ENCODE measurements at regions not wholly inside any gene's neighbourhood (a gene's known extent, or its start where the extent isn't known, plus 50 kb on each side); places are given as distances from the start of the nearest gene placed in this dataset.

GRCh38 chr5:114565871-114566270, 204.0 kb downstream of the KCNN2 start:
- H3K9me3 ChIP-seq: peaks cover 0 to 18% of the 10 kb centered on the region in 2 donors
- TF ChIP-seq, protein P1, sequence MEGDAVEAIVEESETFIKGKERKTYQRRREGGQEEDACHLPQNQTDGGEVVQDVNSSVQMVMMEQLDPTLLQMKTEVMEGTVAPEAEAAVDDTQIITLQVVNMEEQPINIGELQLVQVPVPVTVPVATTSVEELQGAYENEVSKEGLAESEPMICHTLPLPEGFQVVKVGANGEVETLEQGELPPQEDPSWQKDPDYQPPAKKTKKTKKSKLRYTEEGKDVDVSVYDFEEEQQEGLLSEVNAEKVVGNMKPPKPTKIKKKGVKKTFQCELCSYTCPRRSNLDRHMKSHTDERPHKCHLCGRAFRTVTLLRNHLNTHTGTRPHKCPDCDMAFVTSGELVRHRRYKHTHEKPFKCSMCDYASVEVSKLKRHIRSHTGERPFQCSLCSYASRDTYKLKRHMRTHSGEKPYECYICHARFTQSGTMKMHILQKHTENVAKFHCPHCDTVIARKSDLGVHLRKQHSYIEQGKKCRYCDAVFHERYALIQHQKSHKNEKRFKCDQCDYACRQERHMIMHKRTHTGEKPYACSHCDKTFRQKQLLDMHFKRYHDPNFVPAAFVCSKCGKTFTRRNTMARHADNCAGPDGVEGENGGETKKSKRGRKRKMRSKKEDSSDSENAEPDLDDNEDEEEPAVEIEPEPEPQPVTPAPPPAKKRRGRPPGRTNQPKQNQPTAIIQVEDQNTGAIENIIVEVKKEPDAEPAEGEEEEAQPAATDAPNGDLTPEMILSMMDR (IDR thresholded peaks at IDR 0.05): no peak
- TF ChIP-seq POLR2A (IDR thresholded peaks at IDR 0.05): no peak
- TF ChIP-seq POLR2AphosphoS5 (IDR thresholded peaks at IDR 0.05): no peak
- DNase-seq (ENCODE audit: low spot score in 2 of 2): no peak
- no peaks in the 10 kb centered on the region for H3K36me3 ChIP-seq
- no peaks in the 10 kb centered on the region for H3K27me3 ChIP-seq
- H3K4me1 ChIP-seq: no peaks in the 10 kb centered on the region
- no peak overlapping the region for H3K4me3 ChIP-seq
- intact Hi-C loops (cut with DNase I; ENCODE audit: low total_unique reads): no loop called here
- no peak overlapping the region for H3K27ac ChIP-seq

DNA sequence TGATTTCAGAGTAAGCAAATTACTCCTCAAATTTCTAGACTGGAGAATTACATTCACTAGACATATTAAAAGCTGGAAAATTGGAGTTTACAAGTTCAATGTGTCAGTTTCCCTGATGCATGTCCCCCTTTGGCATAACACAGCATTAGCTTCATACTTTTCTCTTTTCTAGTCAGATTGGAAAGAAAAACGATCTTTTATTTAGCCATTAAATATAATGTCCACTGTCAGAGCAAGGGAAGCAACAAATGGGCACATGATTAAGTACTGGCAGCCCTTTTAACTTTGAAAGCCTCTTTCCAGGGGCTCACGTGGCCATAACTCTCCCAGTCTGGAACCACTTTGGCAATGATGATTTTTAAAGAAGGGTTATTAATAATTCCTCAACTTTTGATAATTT, 203.3 kb downstream of the KCNN2 start:
- Histone ChIP-seq H3K9me3 (peaks cover 0 to 14% of the 10 kb centered on the region in 2 donors), H3K36me3 (no peaks in the 10 kb centered on the region), H3K27me3 (no peaks in the 10 kb centered on the region), H3K4me1 (no peaks in the 10 kb centered on the region), H3K27ac (no peak overlapping the region), H3K4me3 (no peak overlapping the region)
- intact Hi-C loops (cut with DNase I; ENCODE audit: low total_unique reads): no loop called here
- TF ChIP-seq POLR2A (IDR thresholded peaks at IDR 0.05) (no peak), POLR2AphosphoS5 (IDR thresholded peaks at IDR 0.05) (no peak)
- TF ChIP-seq, protein P1 (IDR thresholded peaks at IDR 0.05): no peak
- DNase-seq (ENCODE audit: low spot score in 2 of 2): no peak

DNA sequence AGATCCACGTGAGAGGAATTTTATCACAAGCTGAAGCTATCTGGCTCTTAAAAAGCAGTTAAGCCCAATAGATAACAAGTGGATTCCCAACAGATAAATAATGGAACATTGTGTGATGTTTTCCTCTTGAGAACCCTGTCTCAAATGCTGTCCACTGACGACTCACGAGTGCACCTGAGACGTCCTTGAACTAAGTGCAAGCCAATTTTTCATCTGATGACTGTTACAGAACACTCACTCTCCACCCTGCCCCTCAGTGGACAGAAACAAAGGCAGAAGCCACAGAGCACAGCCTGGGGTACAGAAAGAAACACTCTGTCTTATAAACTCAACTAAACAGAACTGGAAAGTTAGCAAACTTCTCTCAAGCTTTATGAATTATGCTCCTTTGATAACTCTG, 199.5 kb downstream of the KCNN2 start:
- intact Hi-C loops (cut with DNase I; ENCODE audit: low total_unique reads): no loop called here
- Histone ChIP-seq H3K27me3 (no peaks in the 10 kb centered on the region), H3K27ac (no peak overlapping the region), H3K36me3 (no peaks in the 10 kb centered on the region), H3K4me1 (no peaks in the 10 kb centered on the region), H3K9me3 (no peaks in the 10 kb centered on the region), H3K4me3 (no peak overlapping the region)
- TF ChIP-seq POLR2A (IDR thresholded peaks at IDR 0.05) (no peak), POLR2AphosphoS5 (IDR thresholded peaks at IDR 0.05) (no peak)
- TF ChIP-seq, protein P1 (IDR thresholded peaks at IDR 0.05): no peak
- DNase-seq (ENCODE audit: low spot score in 2 of 2): no peak

Measured in breast epithelium (tissue), 4 donors.